ENCODE measurements at regions not wholly inside any gene's neighbourhood (a gene's known extent, or its start where the extent isn't known, plus 50 kb on each side); places are given as distances from the start of the nearest gene placed in this dataset.

- no peak overlapping the region for H3K4me3 ChIP-seq
- DNase-seq (ENCODE audit: low spot score), result peak; percentile 64
- TF ChIP-seq CTCF (IDR thresholded peaks at IDR 0.05), result no peak
- no peak overlapping the region for H3K27ac ChIP-seq
Observed at GRCh38 chr1:4976859-4977440, 322.5 kb downstream of the AJAP1 start.

GRCh38 chr1:4975856-4976255 is 321.4 kb downstream of the AJAP1 start:
- DNase-seq (ENCODE audit: low spot score), result peak; percentile 54
- Histone ChIP-seq H3K4me3 (no peak overlapping the region), H3K27ac (no peak overlapping the region)
- TF ChIP-seq CTCF (IDR thresholded peaks at IDR 0.05), result no peak

- H3K27ac ChIP-seq, result no peak overlapping the region
- no peak for TF ChIP-seq CTCF (IDR thresholded peaks at IDR 0.05)
Observed at GRCh38 chr1:4974981-4975685, 320.7 kb downstream of the AJAP1 start.

GRCh38 chr1:4973341-4973740 is 318.9 kb downstream of the AJAP1 start:
- Histone ChIP-seq H3K27ac (no peak overlapping the region), H3K4me3 (no peak overlapping the region)
- no peak for TF ChIP-seq CTCF (IDR thresholded peaks at IDR 0.05)
- peak; percentile 49 for DNase-seq (ENCODE audit: low spot score)

More at GRCh38 chr1:4974981-4975685, 320.7 kb downstream of the AJAP1 start:
- H3K4me3 ChIP-seq, result no peak overlapping the region
- peak; percentile 40 for DNase-seq (ENCODE audit: low spot score)

- no peak overlapping the region for H3K27ac ChIP-seq
- DNase-seq (ENCODE audit: low spot score), result peak; percentile 52
- TF ChIP-seq CTCF (IDR thresholded peaks at IDR 0.05), result no peak
- no peak overlapping the region for H3K4me3 ChIP-seq
Observed at GRCh38 chr1:4972761-4973320, 318.4 kb downstream of the AJAP1 start.

- H3K27ac ChIP-seq, result no peak overlapping the region
- TF ChIP-seq CTCF (IDR thresholded peaks at IDR 0.05), result no peak
- peak; percentile 56 for DNase-seq (ENCODE audit: low spot score)
- no peak overlapping the region for H3K4me3 ChIP-seq
Observed at GRCh38 chr1:4971666-4972065, 317.3 kb downstream of the AJAP1 start.

GRCh38 chr1:4970532-4970931 is 316.1 kb downstream of the AJAP1 start:
- Histone ChIP-seq H3K4me3 (no peak overlapping the region), H3K27ac (no peak overlapping the region)
- no peak for TF ChIP-seq CTCF (IDR thresholded peaks at IDR 0.05)
- DNase-seq (ENCODE audit: low spot score), result no peak
